T-helper 1 cell (primary cell): ENCODE measurements at regions not wholly inside any gene's neighbourhood (a gene's known extent, or its start where the extent isn't known, plus 50 kb on each side); places are given as distances from the start of the nearest gene placed in this dataset.
"Not testable (repeated sequence)": the region's sequence is repeated elsewhere in the genome, so short reads cannot be mapped to it uniquely, and the experiment has no call there.

Source experiments
- DNase-seq, 5 donors: peaks; one replicate each; pipeline ENCODE4 v3.0.0-alpha.2; 2012 to 2020

DNA sequence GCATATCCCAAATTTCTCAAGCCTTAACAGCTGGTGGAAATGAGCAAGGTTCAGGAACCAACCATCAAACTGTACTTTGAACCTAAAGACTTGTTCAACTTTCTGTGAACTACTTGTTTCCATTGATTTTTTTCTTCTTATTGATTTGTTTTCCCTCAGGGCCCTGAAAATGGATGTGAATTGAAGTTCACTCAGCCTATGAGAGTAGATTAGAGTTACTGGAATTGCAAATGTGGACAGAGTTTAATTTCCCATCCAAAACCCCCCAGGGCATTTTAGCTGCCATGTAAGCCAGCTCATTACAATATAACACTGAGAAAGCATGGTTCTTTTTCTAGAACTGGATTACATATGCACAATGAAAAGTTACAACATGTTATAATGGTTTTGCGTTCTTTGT, 1105.7 kb downstream of the REEP3 start:
- DNase-seq = no peak

GRCh38 chr10:64630534-64630933, 1109.3 kb downstream of the REEP3 start:
- DNase-seq = no peak

DNA sequence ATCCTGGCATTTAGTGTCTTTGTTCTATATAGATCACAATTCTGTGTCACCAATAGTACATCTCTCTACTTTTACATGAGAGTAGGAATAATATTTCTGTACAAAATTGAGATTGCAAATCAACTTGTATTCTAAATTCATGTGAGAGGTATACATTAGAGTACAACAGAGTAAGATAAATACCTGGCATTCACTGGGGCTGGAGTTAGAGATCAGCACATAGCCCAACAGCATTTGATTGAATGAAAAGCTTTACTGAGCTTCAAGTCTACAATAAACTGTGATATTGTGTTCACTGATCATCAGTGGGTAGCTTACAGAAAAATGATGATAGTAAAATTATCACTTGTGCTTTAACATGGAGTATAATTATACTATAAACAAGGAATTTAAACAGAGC, 1114.7 kb downstream of the REEP3 start:
- DNase-seq = no peak

- no peak for DNase-seq
Measured at GRCh38 chr10:64636461-64636860, 1115.3 kb downstream of the REEP3 start.

DNA sequence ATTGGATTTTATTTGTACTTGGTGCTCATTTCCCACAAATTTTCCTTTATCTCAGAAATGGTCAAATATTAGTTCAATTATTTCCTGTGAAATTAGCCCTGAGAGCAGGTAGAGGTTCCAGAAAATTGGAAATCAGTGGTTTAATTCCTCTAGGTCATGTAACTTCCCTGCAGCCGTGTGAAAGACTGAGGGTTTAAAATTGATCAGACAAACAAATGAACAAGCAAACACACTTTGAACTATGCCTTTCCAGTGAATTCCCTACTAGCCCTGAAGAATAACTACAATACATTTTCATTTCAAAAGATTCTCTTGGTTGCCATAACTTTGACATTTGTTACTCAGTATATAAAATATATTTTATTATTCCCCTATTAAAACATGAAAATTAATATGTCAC, 1116.7 kb downstream of the REEP3 start:
- DNase-seq = no peak

- DNase-seq = no peak
Measured at GRCh38 chr10:64648915-64649314, 1127.7 kb downstream of the REEP3 start.

- DNase-seq = no peak
Measured at GRCh38 chr10:64658528-64658927, 1137.3 kb downstream of the REEP3 start.

- DNase-seq = no peak
Measured at GRCh38 chr10:64659311-64659710, 1138.1 kb downstream of the REEP3 start.

DNA sequence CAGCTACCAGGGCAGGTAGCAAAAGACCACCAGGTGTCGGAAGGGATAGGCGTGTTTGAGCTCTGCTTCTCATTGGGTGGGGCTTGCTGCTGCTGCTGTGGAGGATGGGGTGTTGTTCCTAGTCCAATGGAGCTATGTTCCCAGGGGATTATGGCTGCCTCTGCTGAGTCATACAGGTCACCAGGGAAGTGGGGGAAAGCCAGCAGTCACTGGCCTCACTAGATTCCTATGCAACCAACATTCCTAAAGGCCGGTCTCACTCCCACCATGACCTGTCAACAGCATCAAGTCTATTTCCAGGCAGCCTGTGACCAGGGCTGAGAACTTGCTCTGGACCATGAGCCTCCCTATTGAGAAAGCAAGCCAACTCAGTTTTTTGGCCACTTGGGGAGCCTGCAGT, 1160.8 kb downstream of the REEP3 start:
- DNase-seq = no peak

DNA sequence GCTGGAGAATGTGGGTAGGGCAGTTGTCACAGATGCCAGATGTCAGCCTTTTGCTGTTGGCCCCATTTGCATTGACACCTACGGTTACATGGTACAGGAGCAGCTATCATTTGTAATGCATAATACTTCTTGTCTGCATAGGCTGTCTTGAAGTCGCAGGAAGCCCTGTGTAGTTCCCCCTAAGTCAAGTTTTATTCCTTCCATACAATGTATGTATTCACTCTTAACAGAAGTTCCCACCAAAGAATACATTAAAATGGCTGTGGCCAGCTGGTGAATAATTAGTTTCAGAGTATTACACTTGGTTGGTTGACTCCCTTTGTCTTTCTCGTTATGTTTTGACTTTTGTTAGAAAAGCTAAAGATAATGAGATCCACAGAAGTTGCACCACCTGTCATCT, 1169.0 kb downstream of the REEP3 start:
- no peak for DNase-seq

GRCh38 chr10:64699244-64699643, 1178.0 kb downstream of the REEP3 start:
- no peak for DNase-seq

- not testable (repeated sequence) for DNase-seq
Measured at GRCh38 chr10:64702086-64702485, 1180.9 kb downstream of the REEP3 start.

GRCh38 chr10:64708884-64709681, 1187.9 kb downstream of the REEP3 start:
- no peak for DNase-seq

DNA sequence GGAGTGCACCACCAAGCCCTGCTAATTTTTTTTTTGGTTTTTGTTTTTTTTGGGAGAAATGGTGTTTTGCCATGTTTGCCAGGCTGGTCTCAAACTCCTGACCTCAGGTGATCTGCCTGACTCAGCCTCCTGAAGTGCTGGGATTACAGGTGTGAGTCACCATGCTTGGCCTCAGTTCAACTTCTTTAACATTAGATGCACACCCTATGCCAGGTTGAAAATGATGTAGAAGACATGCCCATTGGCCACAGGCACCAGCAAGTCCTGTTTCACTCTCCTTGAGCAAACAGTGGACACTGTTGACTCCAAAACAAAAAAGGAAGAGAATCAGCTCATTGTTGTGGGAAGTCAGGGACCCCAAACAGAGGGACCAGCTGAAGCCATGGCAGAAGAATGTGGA, 1205.3 kb downstream of the REEP3 start:
- no peak for DNase-seq

DNA sequence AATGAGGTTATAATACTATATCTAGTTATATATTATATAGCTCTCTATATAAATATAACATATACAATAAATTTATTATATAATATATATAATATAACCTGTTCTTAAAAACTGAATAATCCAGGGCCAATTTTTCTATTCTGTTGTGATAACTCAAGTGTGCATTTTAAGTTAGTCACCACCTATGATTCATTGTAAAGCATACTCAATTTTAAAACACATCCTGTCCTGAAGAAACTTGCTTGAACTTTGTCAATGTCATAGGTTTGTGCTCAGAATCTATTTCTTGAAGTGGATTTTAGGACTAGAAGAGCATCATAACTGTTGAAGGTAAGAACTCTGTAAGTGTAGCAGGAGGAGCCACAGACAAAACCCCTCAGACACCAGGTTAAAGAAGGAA, 1209.8 kb downstream of the REEP3 start:
- DNase-seq = no peak

- no peak for DNase-seq
Measured at GRCh38 chr10:64732372-64732957, 1211.3 kb downstream of the REEP3 start.

DNA sequence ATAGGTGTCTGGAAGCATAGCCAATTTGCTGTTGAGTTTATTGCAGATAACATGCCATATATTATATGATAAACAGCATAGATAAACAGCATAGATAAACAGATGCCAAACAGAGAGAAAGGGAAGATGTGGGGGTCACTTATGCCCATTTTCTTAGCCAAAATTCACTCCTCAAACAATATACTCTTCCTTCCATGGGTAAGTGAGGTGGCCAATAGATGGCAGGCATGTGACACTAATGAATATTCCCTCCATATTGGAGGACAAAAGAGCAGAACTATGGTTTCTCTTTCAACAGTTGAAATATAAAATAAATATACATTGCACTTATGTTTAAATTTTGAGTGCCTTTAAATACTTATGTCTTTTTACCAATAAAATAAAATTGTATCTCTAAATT, 1212.8 kb downstream of the REEP3 start:
- DNase-seq = no peak

- DNase-seq = no peak
Measured at GRCh38 chr10:64738462-64738861, 1217.3 kb downstream of the REEP3 start.

DNA sequence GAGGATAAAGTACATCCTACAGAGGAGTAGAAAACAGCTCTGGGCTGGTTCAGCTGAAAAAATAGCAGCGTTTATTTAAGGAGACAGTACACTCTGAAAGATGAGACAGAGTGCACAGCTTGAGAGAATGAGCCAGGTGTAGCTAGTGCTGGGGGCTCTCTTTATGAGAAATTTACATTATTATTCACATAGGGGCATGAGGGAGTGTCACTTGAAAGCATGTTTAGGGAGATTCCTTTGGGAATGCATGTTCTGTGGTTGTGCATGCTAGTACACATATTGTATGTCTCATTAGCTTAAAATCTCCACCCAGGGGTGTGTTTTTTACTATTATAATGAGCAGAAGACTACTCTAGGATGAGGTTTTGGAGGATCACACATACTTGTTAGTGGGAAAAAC, 1224.4 kb downstream of the REEP3 start:
- no peak for DNase-seq

- DNase-seq = no peak
Measured at GRCh38 chr10:64750672-64751071, 1229.5 kb downstream of the REEP3 start.

GRCh38 chr10:64753516-64753915, 1232.3 kb downstream of the REEP3 start:
- no peak for DNase-seq

DNA sequence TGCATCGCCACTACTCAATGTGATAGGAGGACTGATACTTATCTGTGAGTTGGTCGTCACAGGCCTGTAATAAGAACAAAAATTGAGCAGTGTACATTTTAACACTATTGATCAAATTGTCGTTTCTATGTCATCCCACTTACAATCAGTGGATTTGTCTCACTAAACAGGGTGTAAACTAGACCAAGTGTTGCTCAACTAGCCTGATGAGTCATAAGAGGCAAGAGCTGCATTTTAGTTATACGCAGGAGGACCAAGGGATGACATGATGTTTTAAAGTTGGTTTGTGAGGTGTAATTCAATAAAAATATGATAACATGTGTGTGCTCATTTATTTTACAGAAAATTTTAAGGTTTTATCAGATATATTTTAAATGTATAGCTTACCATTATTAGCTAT, 1239.2 kb downstream of the REEP3 start:
- no peak for DNase-seq

DNA sequence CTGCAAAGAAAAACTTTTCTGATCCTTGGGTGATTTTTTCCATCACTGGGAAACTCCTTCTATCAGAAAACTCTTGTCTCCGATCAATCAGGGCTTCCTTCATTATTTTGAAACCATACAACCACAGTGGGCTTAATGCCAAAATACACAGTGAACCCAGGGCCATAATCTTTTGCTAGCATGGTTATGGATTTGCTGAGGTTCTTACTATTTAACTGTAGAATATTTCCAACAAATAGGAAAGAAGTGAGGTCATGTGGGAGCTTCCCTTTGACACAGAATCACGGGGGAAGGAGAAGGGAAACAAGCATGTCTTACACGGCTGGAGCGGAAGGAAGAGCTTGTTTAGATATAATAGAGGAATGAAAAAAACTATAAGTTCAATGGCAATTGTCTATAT, 1241.7 kb downstream of the REEP3 start:
- no peak for DNase-seq

DNA sequence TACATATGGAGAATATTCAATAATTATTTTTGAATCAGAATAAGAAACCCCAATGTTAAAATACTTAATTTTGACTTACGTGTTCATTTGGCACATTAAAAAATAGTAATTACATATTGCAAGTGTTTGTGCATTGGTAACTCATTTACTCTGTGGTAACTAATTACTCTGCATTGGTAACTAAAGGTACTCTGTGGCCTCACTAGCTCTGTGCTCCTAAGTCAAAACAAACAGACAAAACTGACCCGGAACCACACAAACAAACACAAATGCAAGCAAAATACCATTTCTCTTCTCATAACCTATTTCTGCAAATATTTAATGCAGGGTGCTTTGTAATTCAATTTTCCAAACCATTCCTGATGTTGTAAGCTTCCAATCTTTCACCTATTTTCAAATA, 1244.3 kb downstream of the REEP3 start:
- DNase-seq = no peak
